Upper lobe of right lung (tissue), 1 donor: ENCODE measurements at regions not wholly inside any gene's neighbourhood (a gene's known extent, or its start where the extent isn't known, plus 50 kb on each side); places are given as distances from the start of the nearest gene placed in this dataset.
"Not testable (repeated sequence)": the region's sequence is repeated elsewhere in the genome, so short reads cannot be mapped to it uniquely, and the experiment has no call there.

ENCODE experiments used
- ATAC-seq: fragments of 200-7000 bp; cut with Tn5 transposase; one replicate; pipeline ENCODE4 v1.9.1; 2020; ENCODE audit warnings: mild to moderate bottlenecking, moderate library complexity
- DNase-seq: peaks from one replicate; pipeline ENCODE4 v3.0.0-alpha.2; 2020
- H3K27ac ChIP-seq: fragments of 200-600 bp; one replicate; pipeline ENCODE4 v1.8.0; 2022
- H3K27me3 ChIP-seq: fragments of 200-600 bp; one replicate; pipeline ENCODE4 v1.8.0; 2022; ENCODE audit warnings: mild to moderate bottlenecking
- H3K36me3 ChIP-seq: fragments of 200-600 bp; one replicate; pipeline ENCODE4 v1.8.0; 2022
- H3K4me1 ChIP-seq: fragments of 200-600 bp; one replicate; pipeline ENCODE4 v1.8.0; 2022
- H3K4me3 ChIP-seq: fragments of 200-600 bp; one replicate; pipeline ENCODE4 v1.8.0; 2022; ENCODE audit warnings: mild to moderate bottlenecking
- H3K9me3 ChIP-seq: fragments of 200-600 bp; one replicate; pipeline ENCODE4 v1.8.0; 2022
- intact Hi-C: fragments of 100-400 bp; cut with DNase I; formaldehyde crosslinking; loops from one replicate; pipeline ENCODE4 v1.11.0; 2022
- TF ChIP-seq, protein P1 (sequence below): fragments of 200-600 bp; IDR thresholded peaks from one replicate; pipeline ENCODE4 v1.8.0; 2022; ENCODE audit warnings: antibody characterized with exemption
- donor health status: DM: no; HTN: yes; CAD: no; lungs with severe emphysema.

DNA sequence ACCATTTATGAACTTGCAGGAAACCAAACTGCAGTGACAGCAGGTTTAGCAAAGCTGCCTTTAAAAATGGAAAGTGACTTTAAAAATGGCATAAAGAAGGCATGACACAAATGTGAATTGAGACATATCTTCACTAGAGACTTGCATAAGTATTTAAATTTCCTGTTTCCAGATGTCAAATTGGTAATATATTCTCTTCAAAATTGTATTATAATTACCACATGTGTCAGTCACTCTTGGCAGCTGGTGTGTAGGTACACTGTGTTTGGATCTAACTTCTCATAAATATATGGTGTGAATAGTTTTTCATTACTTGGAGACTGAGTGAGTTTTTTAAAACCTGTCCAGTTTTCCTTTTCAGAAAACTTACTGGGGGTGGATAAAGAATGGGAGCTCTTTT lies 636.2 kb upstream of the SGO1 start:
- Histone ChIP-seq H3K4me1 (no peaks in the 10 kb centered on the region), H3K9me3 (peaks cover 10% of the 10 kb centered on the region), H3K4me3 (no peak overlapping the region), H3K27ac (no peak overlapping the region), H3K36me3 (no peaks in the 10 kb centered on the region), H3K27me3 (no peaks in the 10 kb centered on the region)
- intact Hi-C loops, result no loop called here
- TF ChIP-seq, protein P1, sequence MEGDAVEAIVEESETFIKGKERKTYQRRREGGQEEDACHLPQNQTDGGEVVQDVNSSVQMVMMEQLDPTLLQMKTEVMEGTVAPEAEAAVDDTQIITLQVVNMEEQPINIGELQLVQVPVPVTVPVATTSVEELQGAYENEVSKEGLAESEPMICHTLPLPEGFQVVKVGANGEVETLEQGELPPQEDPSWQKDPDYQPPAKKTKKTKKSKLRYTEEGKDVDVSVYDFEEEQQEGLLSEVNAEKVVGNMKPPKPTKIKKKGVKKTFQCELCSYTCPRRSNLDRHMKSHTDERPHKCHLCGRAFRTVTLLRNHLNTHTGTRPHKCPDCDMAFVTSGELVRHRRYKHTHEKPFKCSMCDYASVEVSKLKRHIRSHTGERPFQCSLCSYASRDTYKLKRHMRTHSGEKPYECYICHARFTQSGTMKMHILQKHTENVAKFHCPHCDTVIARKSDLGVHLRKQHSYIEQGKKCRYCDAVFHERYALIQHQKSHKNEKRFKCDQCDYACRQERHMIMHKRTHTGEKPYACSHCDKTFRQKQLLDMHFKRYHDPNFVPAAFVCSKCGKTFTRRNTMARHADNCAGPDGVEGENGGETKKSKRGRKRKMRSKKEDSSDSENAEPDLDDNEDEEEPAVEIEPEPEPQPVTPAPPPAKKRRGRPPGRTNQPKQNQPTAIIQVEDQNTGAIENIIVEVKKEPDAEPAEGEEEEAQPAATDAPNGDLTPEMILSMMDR, result no peak
- no peak for ATAC-seq
- no peak for DNase-seq

GRCh38 chr3:20820872-20821271 lies 634.9 kb upstream of the SGO1 start:
- ATAC-seq, H3K36me3 ChIP-seq, intact Hi-C loops, H3K27me3 ChIP-seq, H3K4me1 ChIP-seq, H3K27ac ChIP-seq, H3K4me3 ChIP-seq: not testable (repeated sequence)
- DNase-seq, result peak; percentile 19
- peaks cover 10% of the 10 kb centered on the region for H3K9me3 ChIP-seq

GRCh38 chr3:20811631-20812030 lies 625.6 kb upstream of the SGO1 start:
- Histone ChIP-seq H3K27ac (no peak overlapping the region), H3K4me1 (no peaks in the 10 kb centered on the region), H3K9me3 (no peaks in the 10 kb centered on the region), H3K27me3 (no peaks in the 10 kb centered on the region), H3K4me3 (no peak overlapping the region), H3K36me3 (no peaks in the 10 kb centered on the region)
- intact Hi-C loops, result no loop called here
- no peak for ATAC-seq
- DNase-seq, result no peak
- TF ChIP-seq, protein P1, result no peak

DNA sequence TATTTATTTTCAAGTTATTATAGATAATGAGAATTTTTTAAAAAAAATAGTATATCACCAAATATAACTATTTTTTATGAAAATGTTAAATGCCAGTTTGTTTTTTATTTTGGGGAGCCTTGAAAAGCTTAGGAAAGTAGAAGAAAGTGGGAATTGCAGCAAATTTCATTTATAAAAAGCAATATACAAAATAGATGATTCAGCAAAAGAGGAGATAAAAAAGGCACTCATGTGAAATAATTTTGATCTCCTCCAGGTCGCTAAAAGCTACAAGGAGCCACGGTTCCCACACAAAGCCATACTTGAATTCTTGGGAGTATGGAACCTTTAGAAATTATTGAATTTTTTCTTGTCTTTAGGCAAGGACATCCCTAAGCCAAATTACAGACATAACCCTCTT lies 625.0 kb upstream of the SGO1 start:
- H3K27ac ChIP-seq, result no peak overlapping the region
- DNase-seq (no peak), ATAC-seq (no peak)
- no peaks in the 10 kb centered on the region for H3K4me1 ChIP-seq
- no peak overlapping the region for H3K4me3 ChIP-seq
- no peaks in the 10 kb centered on the region for H3K9me3 ChIP-seq
- no peaks in the 10 kb centered on the region for H3K36me3 ChIP-seq
- intact Hi-C loops, result no loop called here
- TF ChIP-seq, protein P1, result no peak
- no peaks in the 10 kb centered on the region for H3K27me3 ChIP-seq

GRCh38 chr3:20810555-20810954 lies 624.5 kb upstream of the SGO1 start:
- H3K27ac ChIP-seq, result no peak overlapping the region
- DNase-seq, result no peak
- no peaks in the 10 kb centered on the region for H3K36me3 ChIP-seq
- no peak overlapping the region for H3K4me3 ChIP-seq
- intact Hi-C loops, result no loop called here
- no peaks in the 10 kb centered on the region for H3K9me3 ChIP-seq
- no peaks in the 10 kb centered on the region for H3K27me3 ChIP-seq
- no peak for ATAC-seq
- H3K4me1 ChIP-seq, result no peaks in the 10 kb centered on the region
- TF ChIP-seq, protein P1, result no peak

- no peak for DNase-seq
- TF ChIP-seq, protein P1, result no peak
- no peaks in the 10 kb centered on the region for H3K36me3 ChIP-seq
- no peak overlapping the region for H3K4me3 ChIP-seq
- intact Hi-C loops, result no loop called here
- no peaks in the 10 kb centered on the region for H3K9me3 ChIP-seq
- H3K27ac ChIP-seq, result no peak overlapping the region
- no peak for ATAC-seq
- H3K27me3 ChIP-seq, result no peaks in the 10 kb centered on the region
- no peaks in the 10 kb centered on the region for H3K4me1 ChIP-seq
These were observed 623.4 kb upstream of the SGO1 start for GRCh38 chr3:20809356-20809755.
